HEK293T (cell line): ENCODE measurements at regions not wholly inside any gene's neighbourhood (a gene's known extent, or its start where the extent isn't known, plus 50 kb on each side); places are given as distances from the start of the nearest gene placed in this dataset.

Source experiments
- ARNT ChIP-seq: fragments of 450-650 bp; IDR thresholded peaks from 2 replicates; pipeline ENCODE4 v1.6.1; 2017; ENCODE audit warnings: mild to moderate bottlenecking
- FOXM1 ChIP-seq: fragments of 450-650 bp; IDR thresholded peaks from 2 replicates; pipeline ENCODE4 v1.6.1; 2017; ENCODE audit warnings: mild to moderate bottlenecking, borderline replicate concordance
- HDGF ChIP-seq: fragments of 450-650 bp; IDR thresholded peaks from 2 replicates; pipeline ENCODE4 v1.6.1; 2017; ENCODE audit warnings: antibody characterized with exemption, borderline replicate concordance
- SP1 ChIP-seq: fragments of 450-650 bp; IDR thresholded peaks from 2 replicates; pipeline ENCODE4 v1.6.1; 2017

DNA sequence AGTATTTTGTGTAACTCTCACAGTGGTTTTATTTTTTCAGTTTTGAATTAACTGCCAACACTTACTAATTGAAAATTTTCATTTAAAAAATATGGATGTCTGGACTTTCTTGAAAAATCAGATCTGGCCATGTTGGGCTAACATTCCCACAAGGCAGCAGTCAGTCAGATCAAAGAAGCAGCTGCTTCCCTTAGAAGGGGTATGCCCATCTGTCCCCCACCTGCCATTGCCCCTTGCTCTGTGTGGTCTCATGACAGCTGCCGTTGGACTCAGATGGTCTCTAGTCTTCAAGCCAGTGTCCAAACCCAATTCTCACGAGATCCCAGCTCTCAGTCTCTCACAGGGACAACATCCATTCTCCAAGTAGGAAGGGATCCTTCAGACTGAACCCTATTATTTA is 212.1 kb upstream of the GHITM start:
- TF ChIP-seq SP1 = no peak
- no peak for TF ChIP-seq FOXM1
- TF ChIP-seq ARNT = no peak
- no peak for TF ChIP-seq HDGF
